GM03348 (cell line): ENCODE measurements at regions not wholly inside any gene's neighbourhood (a gene's known extent, or its start where the extent isn't known, plus 50 kb on each side); places are given as distances from the start of the nearest gene placed in this dataset.
"Not testable (repeated sequence)": the region's sequence is repeated elsewhere in the genome, so short reads cannot be mapped to it uniquely, and the experiment has no call there.

ENCODE experiments used
- DNase-seq: peaks from one replicate; pipeline ENCODE4 v3.0.0; 2012; ENCODE audit warnings: low spot score

DNA sequence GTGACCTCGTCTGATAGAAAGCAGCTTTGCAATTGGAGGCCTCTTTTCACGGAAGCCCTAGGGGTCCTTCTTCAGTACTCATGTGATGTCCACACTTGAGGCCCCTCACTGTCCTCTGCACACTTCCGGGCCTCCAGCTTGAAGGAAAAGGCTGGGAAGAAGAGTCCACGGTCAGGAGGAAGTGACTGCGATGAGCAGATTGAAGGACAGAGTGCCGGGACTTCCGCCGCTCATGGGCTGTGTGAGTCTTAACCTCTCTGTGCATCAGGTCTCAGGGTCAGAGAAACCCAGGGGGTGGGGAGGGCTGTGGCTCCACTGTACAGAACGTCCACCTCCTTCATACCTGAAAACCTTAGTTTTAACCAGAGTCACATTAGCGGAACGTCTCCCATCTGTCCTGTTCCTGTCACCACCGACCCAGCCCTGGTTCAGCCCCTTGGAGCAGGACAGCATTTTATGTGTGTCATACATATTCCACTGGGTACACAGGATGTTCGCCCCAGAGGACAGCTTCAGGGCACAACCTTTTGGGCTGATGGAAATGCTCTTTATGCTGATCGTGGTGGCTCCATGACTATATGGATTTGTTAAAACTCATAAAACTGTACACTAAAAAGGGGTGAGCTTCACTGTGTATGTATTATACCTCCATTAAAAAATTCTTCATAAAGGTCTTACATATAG lies 51.0 kb upstream of the SORCS2 start:
- no peak for DNase-seq

DNA sequence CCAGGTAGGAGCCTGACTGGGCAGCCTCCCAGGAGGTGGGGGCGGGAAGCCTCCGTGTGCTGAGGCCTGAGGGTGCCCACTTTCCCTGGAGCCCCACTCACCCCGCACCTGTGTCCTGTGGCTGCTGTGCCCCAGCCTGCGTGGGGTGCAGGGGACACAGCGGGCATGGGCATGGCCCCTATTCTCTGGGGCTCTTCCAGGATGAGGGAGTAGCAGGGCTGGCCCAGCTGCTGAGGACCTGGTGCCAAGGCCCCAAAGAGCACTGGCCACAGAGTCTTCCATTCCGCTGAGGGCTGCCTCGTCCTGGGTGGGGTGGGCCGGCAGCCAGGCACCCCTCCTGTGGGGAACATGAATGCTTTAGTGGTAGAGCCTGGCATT lies 51.7 kb upstream of the SORCS2 start:
- no peak for DNase-seq

DNA sequence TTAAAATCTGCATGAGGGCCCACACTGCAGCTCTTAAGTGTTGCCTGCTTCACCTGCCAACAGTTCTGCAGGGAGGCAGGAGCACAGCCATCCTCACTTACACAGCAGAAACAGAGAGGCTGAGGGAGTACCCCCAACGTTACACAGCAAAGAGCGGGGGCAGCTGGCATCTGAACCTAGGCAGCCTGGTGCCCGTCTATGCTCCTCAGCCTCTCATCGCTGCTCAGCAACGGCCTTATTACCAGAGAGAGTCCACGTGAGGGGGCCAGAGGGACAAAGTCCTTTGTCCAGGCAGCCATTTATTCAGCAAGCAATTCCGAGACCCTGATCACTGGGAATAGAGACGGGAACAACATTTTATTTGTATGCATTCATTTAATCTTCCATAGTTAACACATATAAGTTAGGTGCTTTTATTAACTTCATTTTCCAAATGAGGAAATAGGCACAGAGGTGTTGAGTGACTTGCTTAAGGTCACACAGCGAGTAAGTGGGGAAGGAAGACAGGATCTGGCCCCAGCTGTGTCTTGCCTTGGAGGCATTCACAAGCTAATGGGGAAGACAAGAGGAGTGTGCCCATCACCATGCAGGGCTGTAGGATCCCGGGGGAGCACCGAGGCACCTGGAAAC lies 52.2 kb upstream of the SORCS2 start:
- no peak for DNase-seq

DNA sequence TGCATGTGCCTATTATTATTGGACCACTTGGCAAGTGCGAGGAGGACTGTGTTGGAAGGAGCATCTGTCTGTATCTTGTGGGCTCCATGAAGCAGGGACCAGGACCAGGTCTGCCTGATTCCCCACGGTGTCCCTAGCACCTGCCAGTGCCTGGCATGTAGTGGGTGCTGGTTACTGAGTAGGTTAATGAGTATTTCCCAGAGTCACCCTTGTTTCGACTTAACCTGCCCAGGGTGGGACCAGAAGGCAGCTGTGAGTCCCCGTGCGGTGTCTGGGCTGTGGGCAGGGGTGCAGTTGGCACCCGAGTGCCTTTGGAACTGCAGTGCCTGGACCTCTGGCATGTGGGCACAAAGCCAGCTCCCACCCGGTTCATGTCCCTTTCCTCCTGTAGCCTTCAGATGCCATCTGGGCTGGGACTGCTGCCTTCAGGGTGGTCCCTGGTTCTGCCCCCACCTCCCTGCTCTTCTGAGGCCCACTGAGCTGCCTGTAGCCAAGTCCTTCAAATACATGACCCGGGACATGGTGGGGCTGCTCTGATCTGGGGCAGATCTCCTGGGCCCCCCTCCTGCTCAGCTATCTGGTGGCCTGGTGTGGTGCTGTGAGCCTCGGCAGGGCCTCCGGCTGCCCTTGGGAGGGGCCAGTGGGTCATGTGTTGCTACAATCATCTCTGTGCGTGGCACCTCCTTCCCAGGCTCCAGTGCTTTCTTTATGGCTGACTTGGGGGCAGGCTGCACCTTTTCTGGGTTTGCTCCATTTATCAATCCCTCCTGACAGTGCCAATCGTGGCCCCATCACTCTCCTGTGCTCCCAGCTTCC lies 53.0 kb upstream of the SORCS2 start:
- DNase-seq: no peak

DNA sequence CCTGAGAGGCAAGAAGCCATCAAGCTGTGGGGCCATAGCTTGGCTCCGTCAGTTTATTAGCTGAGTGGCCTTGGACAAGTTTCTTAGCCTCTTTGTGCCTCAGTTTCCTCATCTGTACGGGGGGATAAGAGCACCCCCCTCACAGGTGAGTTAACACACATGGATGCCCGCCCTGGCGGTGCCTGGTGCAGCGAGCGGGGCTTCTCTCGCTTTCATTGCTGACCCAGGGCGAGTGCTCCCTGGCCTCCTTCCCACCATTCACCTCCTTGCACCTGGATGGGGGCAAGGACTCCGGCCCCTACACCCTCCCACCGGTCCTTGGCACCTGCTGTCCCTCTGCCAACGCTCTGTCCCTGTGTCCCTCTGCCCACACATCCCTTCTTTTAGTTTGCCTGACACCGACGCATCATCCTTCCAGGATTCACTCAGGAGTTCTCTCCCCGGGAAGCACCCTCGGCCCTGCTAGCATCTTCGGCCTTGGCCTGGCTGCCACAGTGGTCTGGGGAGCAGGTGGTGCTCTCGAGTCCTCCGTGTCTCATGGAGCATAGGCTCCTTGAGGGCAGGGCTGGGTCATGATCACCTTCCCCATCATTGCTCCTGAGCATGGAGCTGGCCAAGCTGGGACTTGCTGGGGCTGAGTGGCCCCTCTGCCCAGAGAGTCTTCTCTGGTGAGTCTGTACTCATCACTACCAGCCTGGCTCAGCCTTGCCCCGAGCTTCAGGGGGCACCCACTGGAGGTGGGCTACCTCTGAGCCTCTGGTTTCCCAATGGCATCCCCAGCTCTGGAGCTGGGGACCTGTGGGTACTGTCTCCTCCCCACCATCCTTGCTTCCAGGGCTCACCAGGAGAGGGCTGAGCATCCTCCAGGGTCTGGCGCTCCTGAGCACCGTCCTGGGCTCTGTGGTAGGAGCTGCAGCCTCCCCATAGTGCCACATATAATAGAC lies 53.8 kb upstream of the SORCS2 start:
- DNase-seq: no peak

DNA sequence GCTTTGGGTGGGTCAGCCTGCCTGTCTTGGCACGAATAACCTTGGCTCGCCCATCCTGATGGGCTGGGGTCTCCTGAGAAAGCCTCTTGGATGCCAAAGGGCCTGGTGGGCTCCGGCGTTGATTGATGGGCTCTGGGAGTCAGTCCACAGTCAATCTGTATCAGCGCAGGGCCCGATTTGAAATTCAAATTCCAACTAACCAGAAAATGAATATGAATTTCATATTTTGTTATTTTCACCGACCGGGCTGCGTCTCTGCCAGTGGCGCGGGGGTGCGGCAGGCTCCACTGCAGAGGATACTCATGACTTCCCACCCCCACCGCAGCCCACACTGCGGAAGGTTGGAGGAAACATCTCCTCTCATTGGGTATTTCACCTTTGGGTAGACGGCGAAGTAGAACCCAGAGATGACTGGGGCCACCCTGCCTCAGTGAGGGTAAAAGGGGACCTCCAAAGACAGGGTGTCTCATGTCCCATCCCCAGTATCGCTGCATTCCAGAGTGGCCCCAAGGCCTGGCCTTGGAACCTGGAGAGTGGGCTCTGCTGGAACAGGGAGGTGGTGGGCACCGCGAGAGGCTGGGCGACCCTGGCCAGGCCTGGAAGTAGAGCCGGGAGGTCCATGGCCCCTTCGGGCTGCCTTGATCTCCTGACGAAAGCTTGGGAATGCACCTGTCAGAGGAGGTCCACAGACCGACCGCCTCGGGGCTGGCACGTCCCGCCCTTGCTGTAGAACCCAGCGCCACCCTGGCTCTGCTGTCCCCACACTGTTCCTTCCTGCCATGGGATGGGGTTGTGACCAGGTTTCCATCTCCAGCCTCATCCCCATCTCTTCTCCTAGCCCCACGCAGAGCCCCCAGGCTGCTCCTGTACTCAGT lies 54.8 kb upstream of the SORCS2 start:
- no peak for DNase-seq

DNA sequence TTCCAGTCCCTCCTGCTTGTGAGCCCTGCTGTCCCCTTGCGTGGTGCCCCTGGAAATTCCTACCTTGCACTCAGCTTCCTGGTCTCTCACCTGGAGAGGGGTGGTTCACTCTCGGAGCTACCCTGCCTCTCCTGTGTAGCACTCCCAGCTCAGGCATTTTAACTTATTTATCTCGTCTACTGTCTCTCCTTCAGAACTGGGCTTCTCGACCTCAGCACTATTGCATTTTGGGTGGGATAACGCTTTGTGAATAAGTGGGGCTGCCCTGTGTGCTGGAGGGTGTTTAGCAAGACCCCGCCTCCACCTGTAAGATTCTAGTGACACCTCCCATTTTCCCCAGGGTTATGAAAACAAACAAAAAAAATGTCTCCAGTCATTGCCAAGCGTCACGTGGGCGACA lies 56.0 kb upstream of the SORCS2 start:
- no peak for DNase-seq

DNA sequence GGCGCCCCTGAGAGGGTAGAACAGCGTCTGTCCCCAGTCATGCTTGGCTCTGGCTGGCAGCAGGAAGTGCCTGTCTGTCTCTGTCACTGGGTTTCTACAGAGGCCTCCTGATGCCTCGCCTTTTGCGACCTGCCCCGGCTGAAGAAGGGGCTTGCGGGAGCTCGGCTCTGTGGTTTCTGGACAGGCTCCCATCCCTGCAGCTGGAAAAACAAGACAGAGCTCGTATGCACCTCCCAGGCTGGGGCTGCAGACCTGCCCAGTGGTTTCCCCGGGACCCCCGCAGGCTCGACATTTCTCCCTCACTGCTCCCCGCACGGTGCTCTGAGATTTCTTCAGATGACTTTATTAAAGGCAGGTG lies 57.0 kb upstream of the SORCS2 start:
- DNase-seq: peak; percentile 48

DNA sequence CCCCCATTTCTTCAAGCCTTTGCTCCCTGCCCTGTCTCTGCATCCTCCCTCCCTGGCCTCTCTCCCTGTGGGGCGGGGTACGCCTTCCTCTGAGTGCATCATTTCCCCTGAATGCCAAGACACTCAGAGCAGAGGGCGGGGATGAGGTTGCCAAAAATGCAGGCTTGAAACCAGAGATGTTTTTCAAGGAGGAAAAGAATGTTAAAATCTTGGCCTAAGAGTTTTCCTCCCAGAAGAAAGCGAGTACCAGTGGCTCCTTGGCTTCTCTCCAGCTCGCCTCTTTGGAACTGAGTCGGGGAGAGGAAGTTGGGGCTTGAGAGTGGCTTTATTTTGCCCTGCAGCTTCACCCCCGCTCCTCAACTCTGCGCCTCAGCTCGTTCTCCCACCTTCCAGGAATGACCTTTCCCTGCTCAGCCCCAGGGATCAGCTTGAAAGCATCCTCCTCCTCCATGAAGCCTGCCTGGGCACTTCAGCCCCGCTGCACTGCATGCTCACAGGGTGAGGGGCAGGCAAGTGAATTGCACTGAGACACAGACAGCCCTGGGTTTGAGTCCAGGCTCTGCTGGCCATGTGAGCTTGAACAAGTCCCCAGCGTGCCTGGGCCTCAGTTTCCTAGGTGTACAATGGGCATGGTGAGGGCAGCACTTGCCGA lies 57.5 kb upstream of the SORCS2 start:
- peak; percentile 94 for DNase-seq

DNA sequence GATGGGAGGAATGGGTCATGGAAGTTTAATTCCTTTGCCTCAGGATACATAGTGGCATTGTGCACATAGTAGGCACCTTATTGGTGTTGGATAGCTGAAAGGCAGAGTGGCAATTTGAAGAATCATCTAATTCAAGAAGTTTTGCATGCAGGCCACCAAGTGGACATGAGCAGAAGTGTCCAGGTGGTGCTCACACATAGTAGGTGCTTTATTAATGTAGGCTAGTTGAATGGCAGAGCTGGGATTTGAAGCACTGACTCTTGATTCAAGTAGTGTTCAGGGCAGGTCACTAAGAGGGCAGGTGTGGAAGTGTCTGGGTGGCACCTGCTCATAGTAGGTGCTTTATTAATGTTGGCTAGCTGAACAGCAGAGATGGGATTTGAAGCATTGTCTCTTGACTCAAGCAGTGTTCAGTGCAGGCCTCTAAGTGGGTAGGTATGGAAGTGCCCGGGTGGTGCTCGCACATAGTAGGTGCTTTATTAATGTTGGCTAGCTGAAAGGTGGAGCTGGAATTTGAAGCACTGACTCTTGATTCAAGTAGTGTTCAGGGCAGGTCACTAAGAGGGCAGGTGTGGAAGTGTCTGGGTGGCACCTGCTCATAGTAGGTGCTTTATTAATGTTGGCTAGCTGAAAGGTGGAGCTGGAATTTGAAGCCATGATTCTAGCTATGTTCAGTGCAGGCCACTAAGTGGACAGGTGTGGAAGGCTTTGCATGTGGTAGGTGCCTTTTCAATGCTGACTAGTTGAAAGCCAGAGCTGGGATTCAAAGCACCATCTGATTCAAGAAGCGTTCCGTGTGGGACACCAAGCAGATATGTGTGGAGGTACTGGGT lies 58.3 kb upstream of the SORCS2 start:
- not testable (repeated sequence) for DNase-seq

DNA sequence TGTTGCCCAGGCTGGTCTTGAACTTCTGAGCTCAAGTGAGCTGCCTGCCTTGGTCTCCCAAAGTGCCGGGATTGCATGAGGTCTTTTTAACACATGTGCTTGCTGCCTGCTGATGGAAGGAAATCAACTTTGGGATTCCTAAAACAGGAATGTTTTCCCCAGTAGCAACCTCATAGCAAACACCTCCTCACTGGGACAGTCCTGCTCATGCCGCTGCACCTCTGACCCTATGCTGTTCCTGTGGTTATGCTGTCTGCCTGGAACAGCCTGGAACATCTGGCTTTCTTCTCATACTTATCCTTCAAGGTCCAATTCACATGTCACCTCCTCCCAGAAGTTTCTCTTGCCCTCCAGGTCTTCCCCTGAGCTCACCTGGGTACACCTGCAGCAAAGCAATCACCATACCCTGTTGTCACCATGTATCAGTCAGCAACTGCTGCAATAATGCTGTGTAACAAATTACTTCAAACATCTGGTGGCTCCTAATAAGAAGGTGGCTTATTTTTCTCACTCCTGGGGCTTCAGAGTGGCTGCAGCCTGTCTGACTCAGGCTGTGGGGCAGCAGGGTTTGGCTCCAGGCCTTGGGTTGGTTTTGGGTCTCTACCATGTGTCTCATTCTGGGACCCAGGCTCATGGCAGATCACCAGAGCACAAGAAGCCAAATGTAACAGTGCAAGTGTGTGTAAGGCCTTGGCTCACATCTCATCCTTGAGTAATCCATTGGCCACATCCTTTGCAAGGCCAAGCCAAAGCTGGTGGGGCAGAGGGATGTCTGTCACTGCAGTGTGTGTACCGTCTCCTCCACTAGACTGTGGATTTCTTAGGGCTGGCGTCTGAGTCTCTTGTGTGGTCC lies 59.4 kb upstream of the SORCS2 start:
- peak; percentile 40 for DNase-seq

DNA sequence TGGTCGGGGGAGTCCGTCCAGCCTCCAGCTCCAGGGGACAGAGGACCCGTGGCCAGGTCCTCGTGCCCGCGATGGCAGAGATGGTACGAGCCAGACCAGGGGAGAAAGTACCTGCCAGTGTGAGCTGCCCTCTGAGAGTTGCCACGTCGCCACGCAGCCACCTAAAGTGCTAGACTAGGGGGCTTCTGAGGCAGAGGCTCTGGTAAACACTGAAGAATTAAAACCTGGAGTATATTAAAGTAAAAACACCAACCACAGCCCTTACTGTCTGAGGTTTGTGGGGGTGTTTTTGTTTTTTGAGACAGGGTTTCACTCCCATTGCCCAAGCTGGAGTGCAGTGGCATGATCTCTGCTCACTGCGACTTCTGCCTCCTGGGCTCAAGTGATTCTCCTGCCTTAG lies 60.1 kb upstream of the SORCS2 start:
- DNase-seq: no peak

DNA sequence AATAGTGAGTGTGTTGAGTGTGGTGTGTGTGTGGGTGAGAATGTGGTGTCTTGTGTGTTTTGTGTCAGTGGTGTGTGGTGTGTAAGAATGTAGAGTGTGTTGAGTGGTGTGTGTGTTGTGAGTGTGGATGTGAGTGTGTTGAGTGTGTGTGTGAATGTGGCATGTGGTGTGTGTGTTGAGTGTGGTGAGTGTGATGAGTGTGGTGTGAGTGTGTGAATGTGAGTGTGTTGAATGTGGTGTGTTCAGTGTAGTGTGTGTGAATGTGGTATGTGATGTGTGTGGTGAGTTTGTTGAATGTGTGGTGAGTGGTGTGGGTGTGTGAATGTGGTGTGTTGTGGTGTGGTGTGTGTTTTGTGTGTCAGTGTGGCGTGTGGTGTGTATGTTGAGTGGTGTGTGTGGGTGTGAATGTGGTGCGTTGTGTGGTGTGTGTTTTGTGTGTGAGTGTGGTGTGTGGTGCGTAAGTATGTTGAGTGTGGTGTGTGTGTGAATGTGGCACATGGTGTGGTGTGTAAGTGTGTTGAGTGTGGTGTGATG lies 60.8 kb upstream of the SORCS2 start:
- DNase-seq: no peak

DNA sequence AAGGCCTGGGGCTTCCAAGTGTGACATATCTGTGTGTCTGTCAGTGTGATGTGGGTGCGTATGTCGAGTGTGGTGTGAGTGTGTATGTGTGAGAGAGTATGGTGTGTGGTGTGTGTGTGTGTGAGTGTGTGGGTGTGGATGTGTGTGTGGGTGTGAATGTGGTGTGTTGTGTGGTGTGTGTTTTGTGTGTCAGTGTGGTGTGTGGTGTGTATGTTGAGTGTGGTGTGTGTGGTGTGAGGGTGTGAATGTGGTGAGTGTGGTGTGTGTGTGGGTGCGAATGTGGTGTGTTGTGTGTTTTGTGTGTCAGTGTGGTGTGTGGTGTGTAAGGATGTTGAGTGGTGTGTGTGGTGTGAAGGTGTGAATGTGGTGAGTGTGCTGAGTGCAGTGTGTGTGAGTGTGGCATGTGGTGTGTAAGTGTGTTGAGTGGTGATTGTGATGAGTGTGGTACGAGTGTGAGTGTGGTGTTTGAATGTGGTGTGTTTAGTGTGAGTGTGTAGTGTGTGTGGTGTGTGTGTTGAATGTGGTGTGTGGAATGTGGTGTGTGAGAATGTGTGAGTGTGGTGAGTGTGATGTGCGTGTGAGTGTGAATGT lies 61.6 kb upstream of the SORCS2 start:
- DNase-seq: no peak

DNA sequence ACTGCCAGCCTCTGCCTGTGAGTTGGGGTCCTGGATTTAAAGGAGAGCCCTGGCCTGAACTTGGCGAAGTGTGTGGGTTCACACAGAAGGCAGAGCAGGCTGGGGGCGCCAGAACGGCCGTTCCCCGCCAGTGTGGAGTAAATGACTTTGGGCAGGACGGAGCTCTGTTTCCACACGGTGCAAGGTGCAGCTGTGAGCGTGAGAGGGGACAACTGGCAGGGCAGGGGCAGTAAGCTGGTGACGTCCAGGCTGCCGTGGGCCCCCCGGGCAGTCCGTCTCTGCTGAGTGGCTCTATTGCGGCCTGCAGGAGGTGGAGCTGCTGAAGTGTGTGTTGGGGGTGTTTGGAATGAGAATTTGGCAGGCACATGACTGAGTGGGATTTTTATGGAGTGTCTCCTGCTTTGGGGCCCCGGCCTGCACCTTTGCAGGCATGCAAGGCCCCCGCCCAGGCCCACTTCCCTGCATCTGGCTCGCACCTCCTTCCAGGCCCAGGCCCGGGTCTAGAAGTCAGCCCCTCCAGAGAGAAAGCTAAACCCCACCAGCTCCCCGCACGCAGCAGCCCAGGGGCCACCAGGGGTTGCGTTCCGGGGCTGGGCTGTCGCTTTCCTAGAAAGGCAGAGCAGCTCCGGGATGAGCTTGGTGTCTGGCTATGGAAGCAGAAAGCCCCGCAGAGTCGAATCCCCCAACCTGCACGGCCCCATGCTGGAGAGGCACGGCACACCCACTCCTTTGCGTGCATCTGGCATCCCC lies 62.2 kb upstream of the GRPEL1 start:
- no peak for DNase-seq

DNA sequence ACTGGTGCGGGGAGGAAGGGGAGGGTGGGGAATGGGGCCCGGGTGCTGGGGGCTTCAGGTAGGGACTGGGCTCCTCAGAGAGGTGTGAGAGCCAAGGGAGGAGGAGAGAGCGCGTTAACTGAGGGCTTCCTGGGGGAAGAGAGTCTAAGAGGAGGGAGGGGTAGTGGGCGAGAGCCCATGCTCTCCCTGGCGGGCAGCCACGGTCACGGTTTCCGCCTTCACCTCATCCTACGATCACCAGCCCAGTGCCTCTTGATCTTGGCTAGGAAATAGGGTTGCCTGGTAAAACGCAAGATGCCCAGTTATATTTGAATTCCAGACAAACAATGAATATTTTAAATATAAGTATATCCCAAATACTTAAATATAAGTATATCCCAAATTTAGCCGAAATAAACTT lies 60.8 kb upstream of the GRPEL1 start:
- DNase-seq: no peak

DNA sequence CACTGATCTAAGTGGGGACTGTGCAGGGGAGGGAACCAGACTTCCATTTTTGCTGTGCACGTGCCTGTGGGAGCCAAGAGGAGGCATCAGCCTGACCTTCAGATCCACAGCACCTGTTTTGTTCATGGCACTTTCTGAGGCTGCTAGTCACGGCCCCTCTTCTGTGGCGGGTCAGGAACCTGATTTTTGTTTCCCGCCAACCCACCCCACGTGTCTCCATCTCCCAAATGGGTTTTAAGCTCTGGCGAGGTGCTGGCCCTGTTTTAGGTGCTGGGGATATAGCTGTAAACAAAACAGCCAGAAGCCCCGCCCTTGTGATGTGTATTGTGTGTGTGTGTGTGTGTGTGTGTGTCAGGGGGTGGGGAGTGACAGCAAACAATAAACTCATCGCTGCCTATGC lies 60.4 kb upstream of the GRPEL1 start:
- no peak for DNase-seq
